Gastroesophageal sphincter (tissue), 3 donors: ENCODE measurements at regions not wholly inside any gene's neighbourhood (a gene's known extent, or its start where the extent isn't known, plus 50 kb on each side); places are given as distances from the start of the nearest gene placed in this dataset.

Experiments used
- EP300 ChIP-seq: sonication (generic); formaldehyde crosslinking; IDR thresholded peaks from one replicate; pipeline ENCODE4 v1.6.1; 2017; ENCODE audit warnings: antibody characterized with exemption, mild to moderate bottlenecking
- POLR2A ChIP-seq, 2 donors: fragments of 450-650 bp; IDR thresholded peaks; one replicate each; pipeline ENCODE4 v1.6.1; 2017; ENCODE audit warnings: antibody characterized with exemption in 2 of 2, mild to moderate bottlenecking in 2 of 2, moderate library complexity in 1 of 2
- POLR2AphosphoS5 ChIP-seq: sonication (generic); formaldehyde crosslinking; IDR thresholded peaks from one replicate; pipeline ENCODE4 v1.6.1; 2017; ENCODE audit warnings: antibody characterized with exemption
- TF ChIP-seq, protein P1 (sequence below), 4 experiments: fragments of 200-600 bp in 2 of 4; fragments of 450-650 bp in 2 of 4; sonication (generic) in 1 of 4; IDR thresholded peaks; one replicate each; pipeline ENCODE4 v1.5.1; 2017 to 2019; ENCODE audit warnings: antibody characterized with exemption in 4 of 4, mild to moderate bottlenecking in 2 of 4, moderate library complexity in 2 of 4

DNA sequence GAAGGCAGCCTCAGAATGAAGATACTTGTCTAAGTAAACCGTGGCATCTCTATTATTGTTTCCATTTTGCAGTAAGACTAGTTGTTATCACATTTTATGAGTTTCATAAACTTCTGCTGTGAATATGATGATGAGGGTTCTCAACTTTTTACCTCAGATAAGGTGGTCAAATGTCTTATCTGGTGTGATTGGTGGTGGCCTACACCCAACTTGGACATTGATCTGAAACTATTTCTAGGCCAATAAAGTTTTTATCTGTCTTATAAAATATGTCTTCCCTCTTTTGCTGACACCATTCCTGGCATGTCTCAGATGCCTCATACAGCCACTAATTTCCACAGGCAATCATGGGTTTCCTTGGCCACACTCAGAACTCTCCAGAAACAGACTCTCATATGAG, 480.3 kb upstream of the NR3C2 start:
- TF ChIP-seq, protein P1, sequence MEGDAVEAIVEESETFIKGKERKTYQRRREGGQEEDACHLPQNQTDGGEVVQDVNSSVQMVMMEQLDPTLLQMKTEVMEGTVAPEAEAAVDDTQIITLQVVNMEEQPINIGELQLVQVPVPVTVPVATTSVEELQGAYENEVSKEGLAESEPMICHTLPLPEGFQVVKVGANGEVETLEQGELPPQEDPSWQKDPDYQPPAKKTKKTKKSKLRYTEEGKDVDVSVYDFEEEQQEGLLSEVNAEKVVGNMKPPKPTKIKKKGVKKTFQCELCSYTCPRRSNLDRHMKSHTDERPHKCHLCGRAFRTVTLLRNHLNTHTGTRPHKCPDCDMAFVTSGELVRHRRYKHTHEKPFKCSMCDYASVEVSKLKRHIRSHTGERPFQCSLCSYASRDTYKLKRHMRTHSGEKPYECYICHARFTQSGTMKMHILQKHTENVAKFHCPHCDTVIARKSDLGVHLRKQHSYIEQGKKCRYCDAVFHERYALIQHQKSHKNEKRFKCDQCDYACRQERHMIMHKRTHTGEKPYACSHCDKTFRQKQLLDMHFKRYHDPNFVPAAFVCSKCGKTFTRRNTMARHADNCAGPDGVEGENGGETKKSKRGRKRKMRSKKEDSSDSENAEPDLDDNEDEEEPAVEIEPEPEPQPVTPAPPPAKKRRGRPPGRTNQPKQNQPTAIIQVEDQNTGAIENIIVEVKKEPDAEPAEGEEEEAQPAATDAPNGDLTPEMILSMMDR (IDR thresholded peaks at IDR 0.05), result no peak
- TF ChIP-seq EP300, result no peak
- TF ChIP-seq POLR2A (IDR thresholded peaks at IDR 0.05), result no peak
- no peak for TF ChIP-seq POLR2AphosphoS5
